HFFc6 (cell line): ENCODE measurements at regions not wholly inside any gene's neighbourhood (a gene's known extent, or its start where the extent isn't known, plus 50 kb on each side); places are given as distances from the start of the nearest gene placed in this dataset.

Source experiments
- DNase-seq: peaks from one replicate; pipeline ENCODE4 v3.0.0-alpha.2; 2018
- H3K27ac Mint-ChIP-seq: 2 replicates; pipeline ENCODE4 v1.8.0; 2020; ENCODE audit warnings: mild to moderate bottlenecking, mixed read lengths
- H3K27me3 Mint-ChIP-seq: 2 replicates; pipeline ENCODE4 v1.8.0; 2021; ENCODE audit warnings: mild to moderate bottlenecking, moderate library complexity, mixed read lengths; ENCODE audit not compliant: insufficient read depth
- H3K36me3 Mint-ChIP-seq: 2 replicates; pipeline ENCODE4 v1.8.0; 2021; ENCODE audit warnings: low read depth, mixed read lengths
- H3K4me1 Mint-ChIP-seq: 2 replicates; pipeline ENCODE4 v1.8.0; 2020; ENCODE audit warnings: low read depth, mixed read lengths
- H3K4me3 Mint-ChIP-seq: 2 replicates; pipeline ENCODE4 v1.8.0; 2020; ENCODE audit warnings: mild to moderate bottlenecking, moderate library complexity, mixed read lengths
- H3K9me3 Mint-ChIP-seq: 2 replicates; pipeline ENCODE4 v1.8.0; 2020; ENCODE audit warnings: mild to moderate bottlenecking, mixed read lengths
- CTCF ChIP-seq: fragments of 200-600 bp; sonication (generic); IDR thresholded peaks from 2 replicates; pipeline ENCODE4 v1.5.0; 2021; ENCODE audit warnings: antibody characterized with exemption, mild to moderate bottlenecking

- Mint-ChIP-seq H3K36me3 (no peaks in the 10 kb centered on the region), H3K4me3 (no peak overlapping the region), H3K27ac (no peak overlapping the region), H3K27me3 (peaks cover 25% of the 10 kb centered on the region), H3K4me1 (no peaks in the 10 kb centered on the region), H3K9me3 (no peaks in the 10 kb centered on the region)
- no peak for TF ChIP-seq CTCF
- no peak for DNase-seq
These were observed 58.0 kb upstream of the EFCAB3 start for GRCh38 chr17:62322313-62322712.

GRCh38 chr17:62321451-62321850 lies 58.9 kb upstream of the EFCAB3 start:
- H3K9me3 Mint-ChIP-seq, result no peaks in the 10 kb centered on the region

GRCh38 chr17:62319846-62320245 lies 60.5 kb upstream of the EFCAB3 start:
- Mint-ChIP-seq H3K9me3 (no peaks in the 10 kb centered on the region), H3K4me1 (no peaks in the 10 kb centered on the region), H3K4me3 (no peak overlapping the region), H3K36me3 (no peaks in the 10 kb centered on the region), H3K27ac (no peak overlapping the region), H3K27me3 (peaks cover 30% of the 10 kb centered on the region)
- DNase-seq, result no peak
- no peak for TF ChIP-seq CTCF

More at GRCh38 chr17:62321451-62321850, 58.9 kb upstream of the EFCAB3 start:
- Mint-ChIP-seq H3K27ac (no peak overlapping the region), H3K36me3 (no peaks in the 10 kb centered on the region), H3K4me1 (no peaks in the 10 kb centered on the region), H3K4me3 (no peak overlapping the region), H3K27me3 (peaks cover 25% of the 10 kb centered on the region)
- no peak for DNase-seq
- no peak for TF ChIP-seq CTCF

- Mint-ChIP-seq H3K4me3 (no peak overlapping the region), H3K36me3 (no peaks in the 10 kb centered on the region), H3K4me1 (no peaks in the 10 kb centered on the region), H3K27ac (no peak overlapping the region), H3K9me3 (no peaks in the 10 kb centered on the region), H3K27me3 (peaks cover 9% of the 10 kb centered on the region; the same call in 1 of the 2 replicates)
- TF ChIP-seq CTCF, result no peak
- DNase-seq, result no peak
These were observed 71.0 kb upstream of the EFCAB3 start for GRCh38 chr17:62309396-62309795.

GRCh38 chr17:62307196-62307595 lies 73.2 kb upstream of the EFCAB3 start:
- Mint-ChIP-seq H3K4me1 (no peaks in the 10 kb centered on the region), H3K27ac (no peak overlapping the region), H3K36me3 (no peaks in the 10 kb centered on the region), H3K4me3 (no peak overlapping the region), H3K9me3 (no peaks in the 10 kb centered on the region), H3K27me3 (peaks cover 7% of the 10 kb centered on the region; the same call in 1 of the 2 replicates)
- no peak for TF ChIP-seq CTCF
- no peak for DNase-seq

GRCh38 chr17:62303476-62303875 lies 76.9 kb upstream of the EFCAB3 start:
- Mint-ChIP-seq H3K27ac (no peak overlapping the region), H3K27me3 (peaks cover 3% of the 10 kb centered on the region), H3K4me1 (no peaks in the 10 kb centered on the region), H3K4me3 (no peak overlapping the region), H3K9me3 (no peaks in the 10 kb centered on the region), H3K36me3 (no peaks in the 10 kb centered on the region)
- no peak for DNase-seq
- TF ChIP-seq CTCF, result no peak
